Activated CD4-positive, alpha-beta T cell treated with anti-CD3 and anti-CD28 coated beads, Interleukin-2, Interleukin-6, amounts not matched to agents 100 ng/mL and 50 ng/mL, durations not matched to agents 16 hours and 8 hours (primary cell): ENCODE measurements at regions not wholly inside any gene's neighbourhood (a gene's known extent, or its start where the extent isn't known, plus 50 kb on each side); places are given as distances from the start of the nearest gene placed in this dataset.
"Not testable (repeated sequence)": the region's sequence is repeated elsewhere in the genome, so short reads cannot be mapped to it uniquely, and the experiment has no call there.

Experiments used
- DNase-seq: peaks from one replicate; pipeline ENCODE4 v3.0.0-alpha.2; 2020

GRCh38 chr17:53475002-53475401, 347.7 kb upstream of the KIF2B start:
- no peak for DNase-seq

GRCh38 chr17:53472586-53472985, 350.1 kb upstream of the KIF2B start:
- DNase-seq = no peak

- no peak for DNase-seq
These were observed 351.2 kb upstream of the KIF2B start for GRCh38 chr17:53471514-53471913.

- DNase-seq = no peak
These were observed 352.1 kb upstream of the KIF2B start for GRCh38 chr17:53470626-53471025.

GRCh38 chr17:53466733-53467132, 356.0 kb upstream of the KIF2B start:
- DNase-seq = no peak

- not testable (repeated sequence) for DNase-seq
These were observed 358.3 kb upstream of the KIF2B start for GRCh38 chr17:53464396-53464795.

GRCh38 chr17:53463363-53463762, 359.4 kb upstream of the KIF2B start:
- no peak for DNase-seq

GRCh38 chr17:53462393-53462811, 360.3 kb upstream of the KIF2B start:
- no peak for DNase-seq

GRCh38 chr17:53455943-53456342, 366.8 kb upstream of the KIF2B start:
- not testable (repeated sequence) for DNase-seq

GRCh38 chr17:53454337-53454736, 368.4 kb upstream of the KIF2B start:
- no peak for DNase-seq

- DNase-seq = no peak
These were observed 373.4 kb upstream of the KIF2B start for GRCh38 chr17:53449324-53449723.

GRCh38 chr17:53428913-53429312, 393.8 kb upstream of the KIF2B start:
- no peak for DNase-seq

- no peak for DNase-seq
These were observed 396.2 kb upstream of the KIF2B start for GRCh38 chr17:53426505-53426904.

- no peak for DNase-seq
These were observed 402.6 kb upstream of the KIF2B start for GRCh38 chr17:53420035-53420641.

GRCh38 chr17:53409588-53409987, 413.1 kb upstream of the KIF2B start:
- DNase-seq = no peak

- DNase-seq = no peak
These were observed 415.8 kb upstream of the KIF2B start for GRCh38 chr17:53406907-53407306.

- DNase-seq = no peak
These were observed 431.5 kb upstream of the KIF2B start for GRCh38 chr17:53391197-53391596.

GRCh38 chr17:53390575-53390974, 432.2 kb upstream of the KIF2B start:
- no peak for DNase-seq

- DNase-seq = no peak
These were observed 435.0 kb upstream of the KIF2B start for GRCh38 chr17:53387745-53388144.

GRCh38 chr17:53353919-53354351, 468.8 kb upstream of the KIF2B start:
- DNase-seq = no peak

GRCh38 chr17:53344778-53345177, 477.9 kb upstream of the KIF2B start:
- DNase-seq = no peak

- DNase-seq = no peak
These were observed 486.4 kb upstream of the KIF2B start for GRCh38 chr17:53336281-53336680.

- DNase-seq = no peak
These were observed 487.3 kb upstream of the KIF2B start for GRCh38 chr17:53335443-53335842.

- no peak for DNase-seq
These were observed 492.0 kb upstream of the KIF2B start for GRCh38 chr17:53330756-53331155.

- DNase-seq = no peak
These were observed 501.1 kb upstream of the KIF2B start for GRCh38 chr17:53321651-53322050.

GRCh38 chr17:53319947-53320346, 502.8 kb upstream of the KIF2B start:
- DNase-seq = no peak
